Esophagus muscularis mucosa (tissue), 3 donors: ENCODE measurements at regions not wholly inside any gene's neighbourhood (a gene's known extent, or its start where the extent isn't known, plus 50 kb on each side); places are given as distances from the start of the nearest gene placed in this dataset.

Source experiments
- POLR2AphosphoS5 ChIP-seq, 2 donors: sonication (generic); formaldehyde crosslinking; IDR thresholded peaks; one replicate each; pipeline ENCODE4 v1.6.1; 2017; ENCODE audit warnings: antibody characterized with exemption in 2 of 2
- TF ChIP-seq, protein P1 (sequence below), 3 experiments: fragments of 200-600 bp in 2 of 3; fragments of 450-650 bp in 1 of 3; sonication (generic) in 2 of 3; IDR thresholded peaks; one replicate each; pipeline ENCODE4 v1.5.1; 2017 to 2019; ENCODE audit warnings: antibody characterized with exemption in 3 of 3, mild to moderate bottlenecking in 2 of 3, moderate library complexity in 1 of 3

DNA sequence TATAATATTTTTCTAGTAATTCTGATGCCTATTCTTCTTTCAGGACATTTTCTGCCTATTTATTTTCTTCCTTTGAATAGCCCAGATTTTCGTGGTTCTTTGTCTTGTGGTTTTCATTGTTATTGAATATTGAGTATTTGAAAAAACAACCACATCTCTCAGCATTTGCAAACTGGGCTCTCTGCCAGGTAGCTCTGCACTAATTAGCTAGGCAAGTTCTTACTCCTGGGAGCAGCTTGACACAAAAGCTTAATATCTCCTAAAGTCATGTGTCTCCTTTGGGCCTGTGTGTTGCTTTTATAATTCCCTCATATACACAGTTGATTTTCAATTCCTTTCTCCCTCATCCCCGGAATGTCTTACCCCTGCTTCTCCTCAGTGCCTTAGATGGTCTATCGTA lies 413.5 kb upstream of the GRIA3 start:
- TF ChIP-seq, protein P1, sequence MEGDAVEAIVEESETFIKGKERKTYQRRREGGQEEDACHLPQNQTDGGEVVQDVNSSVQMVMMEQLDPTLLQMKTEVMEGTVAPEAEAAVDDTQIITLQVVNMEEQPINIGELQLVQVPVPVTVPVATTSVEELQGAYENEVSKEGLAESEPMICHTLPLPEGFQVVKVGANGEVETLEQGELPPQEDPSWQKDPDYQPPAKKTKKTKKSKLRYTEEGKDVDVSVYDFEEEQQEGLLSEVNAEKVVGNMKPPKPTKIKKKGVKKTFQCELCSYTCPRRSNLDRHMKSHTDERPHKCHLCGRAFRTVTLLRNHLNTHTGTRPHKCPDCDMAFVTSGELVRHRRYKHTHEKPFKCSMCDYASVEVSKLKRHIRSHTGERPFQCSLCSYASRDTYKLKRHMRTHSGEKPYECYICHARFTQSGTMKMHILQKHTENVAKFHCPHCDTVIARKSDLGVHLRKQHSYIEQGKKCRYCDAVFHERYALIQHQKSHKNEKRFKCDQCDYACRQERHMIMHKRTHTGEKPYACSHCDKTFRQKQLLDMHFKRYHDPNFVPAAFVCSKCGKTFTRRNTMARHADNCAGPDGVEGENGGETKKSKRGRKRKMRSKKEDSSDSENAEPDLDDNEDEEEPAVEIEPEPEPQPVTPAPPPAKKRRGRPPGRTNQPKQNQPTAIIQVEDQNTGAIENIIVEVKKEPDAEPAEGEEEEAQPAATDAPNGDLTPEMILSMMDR (IDR thresholded peaks at IDR 0.05) = no peak
- no peak for TF ChIP-seq POLR2AphosphoS5 (IDR thresholded peaks at IDR 0.05)
